Esophagus squamous epithelium (tissue), 4 donors: ENCODE measurements at regions not wholly inside any gene's neighbourhood (a gene's known extent, or its start where the extent isn't known, plus 50 kb on each side); places are given as distances from the start of the nearest gene placed in this dataset.

Source experiments
- POLR2A ChIP-seq, 4 donors: fragments of 450-650 bp; IDR thresholded peaks; one replicate each; pipeline ENCODE4 v1.6.1; 2017; ENCODE audit warnings: antibody characterized with exemption in 4 of 4, mild to moderate bottlenecking in 4 of 4, moderate library complexity in 3 of 4
- TF ChIP-seq, protein P1 (sequence below), 6 experiments: fragments of 450-650 bp in 4 of 6; fragments of 200-600 bp in 2 of 6; sonication (generic) in 2 of 6; IDR thresholded peaks; one replicate each; pipeline ENCODE4 v1.5.1; 2016 to 2019; ENCODE audit warnings: antibody characterized with exemption in 6 of 6, mild to moderate bottlenecking in 4 of 6, moderate library complexity in 4 of 6

DNA sequence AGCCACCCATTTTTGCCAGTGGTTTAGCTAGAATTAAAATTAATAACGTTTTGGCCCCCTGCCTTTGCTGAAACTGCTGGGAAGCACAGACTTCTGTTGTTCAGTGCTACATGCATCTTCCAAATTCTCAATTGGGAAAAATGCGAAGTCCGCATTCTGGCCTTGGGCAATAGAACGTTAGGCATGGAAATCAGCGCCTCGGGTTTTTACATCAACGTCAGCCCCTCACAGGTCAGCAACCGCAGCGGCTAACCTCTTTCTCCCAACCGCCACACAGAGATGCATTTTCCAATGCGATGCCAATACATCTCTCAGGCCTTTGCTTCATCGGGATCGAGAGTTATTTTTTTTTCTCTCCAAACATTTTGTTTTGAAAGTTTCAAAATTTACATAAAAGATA is 339.1 kb downstream of the DCHS2 start:
- TF ChIP-seq, protein P1, sequence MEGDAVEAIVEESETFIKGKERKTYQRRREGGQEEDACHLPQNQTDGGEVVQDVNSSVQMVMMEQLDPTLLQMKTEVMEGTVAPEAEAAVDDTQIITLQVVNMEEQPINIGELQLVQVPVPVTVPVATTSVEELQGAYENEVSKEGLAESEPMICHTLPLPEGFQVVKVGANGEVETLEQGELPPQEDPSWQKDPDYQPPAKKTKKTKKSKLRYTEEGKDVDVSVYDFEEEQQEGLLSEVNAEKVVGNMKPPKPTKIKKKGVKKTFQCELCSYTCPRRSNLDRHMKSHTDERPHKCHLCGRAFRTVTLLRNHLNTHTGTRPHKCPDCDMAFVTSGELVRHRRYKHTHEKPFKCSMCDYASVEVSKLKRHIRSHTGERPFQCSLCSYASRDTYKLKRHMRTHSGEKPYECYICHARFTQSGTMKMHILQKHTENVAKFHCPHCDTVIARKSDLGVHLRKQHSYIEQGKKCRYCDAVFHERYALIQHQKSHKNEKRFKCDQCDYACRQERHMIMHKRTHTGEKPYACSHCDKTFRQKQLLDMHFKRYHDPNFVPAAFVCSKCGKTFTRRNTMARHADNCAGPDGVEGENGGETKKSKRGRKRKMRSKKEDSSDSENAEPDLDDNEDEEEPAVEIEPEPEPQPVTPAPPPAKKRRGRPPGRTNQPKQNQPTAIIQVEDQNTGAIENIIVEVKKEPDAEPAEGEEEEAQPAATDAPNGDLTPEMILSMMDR (IDR thresholded peaks at IDR 0.05), result no peak
- TF ChIP-seq POLR2A (IDR thresholded peaks at IDR 0.05), result no peak
